Retinal pigment epithelial cell (primary cell): ENCODE measurements at regions not wholly inside any gene's neighbourhood (a gene's known extent, or its start where the extent isn't known, plus 50 kb on each side); places are given as distances from the start of the nearest gene placed in this dataset.

Experiments used
- DNase-seq: peaks from one replicate; pipeline ENCODE4 v3.0.0-alpha.2; 2010; ENCODE audit warnings: low read depth
- H3K4me3 ChIP-seq: 2 replicates; pipeline ENCODE4 v1.5.1; 2011; ENCODE audit warnings: mild to moderate bottlenecking, low read length, control low read depth, moderate library complexity
- CTCF ChIP-seq: conservative IDR thresholded peaks from 2 replicates; pipeline ENCODE4 v1.5.1; 2011; ENCODE audit warnings: low read depth, low read length, control low read depth, inconsistent platforms

GRCh38 chr12:125267114-125267513, 201.9 kb downstream of the AACS start:
- no peak overlapping the region for H3K4me3 ChIP-seq
- no peak for TF ChIP-seq CTCF

GRCh38 chr12:125269276-125269675, 204.0 kb downstream of the AACS start:
- no peak overlapping the region for H3K4me3 ChIP-seq
- TF ChIP-seq CTCF: no peak
- no peak for DNase-seq

More at GRCh38 chr12:125267114-125267513, 201.9 kb downstream of the AACS start:
- no peak for DNase-seq

- no peak for TF ChIP-seq CTCF
- no peak overlapping the region for H3K4me3 ChIP-seq
- DNase-seq: no peak
Measured at GRCh38 chr12:125271892-125272291, 206.7 kb downstream of the AACS start.

GRCh38 chr12:125272383-125272933, 207.2 kb downstream of the AACS start:
- DNase-seq: no peak
- H3K4me3 ChIP-seq: no peak overlapping the region
- TF ChIP-seq CTCF: no peak

- no peak for TF ChIP-seq CTCF
- no peak overlapping the region for H3K4me3 ChIP-seq
- no peak for DNase-seq
Measured at GRCh38 chr12:125276567-125276966, 211.3 kb downstream of the AACS start.

GRCh38 chr12:125280482-125281377, 215.5 kb downstream of the AACS start:
- H3K4me3 ChIP-seq: no peak overlapping the region
- no peak for DNase-seq
- TF ChIP-seq CTCF: no peak

GRCh38 chr12:125282921-125283320, 217.7 kb downstream of the AACS start:
- H3K4me3 ChIP-seq: no peak overlapping the region
- no peak for TF ChIP-seq CTCF
- no peak for DNase-seq
